AG09309 (cell line): ENCODE measurements at regions not wholly inside any gene's neighbourhood (a gene's known extent, or its start where the extent isn't known, plus 50 kb on each side); places are given as distances from the start of the nearest gene placed in this dataset.

Source experiments
- DNase-seq: peaks from one replicate; pipeline ENCODE4 v3.0.0-alpha.2; 2010; ENCODE audit warnings: low read depth
- H3K4me3 ChIP-seq: 2 replicates; pipeline ENCODE4 v1.5.1; 2011; ENCODE audit warnings: mild to moderate bottlenecking, low read depth, low read length, moderate library complexity; ENCODE audit not compliant: control insufficient read depth
- TF ChIP-seq, protein P1 (sequence below): IDR thresholded peaks from 2 replicates; pipeline ENCODE4 v1.5.1; 2011; ENCODE audit warnings: mild to moderate bottlenecking, low read depth, low read length, inconsistent platforms; ENCODE audit not compliant: insufficient read depth, control insufficient read depth; ENCODE audit errors: missing control alignments

DNA sequence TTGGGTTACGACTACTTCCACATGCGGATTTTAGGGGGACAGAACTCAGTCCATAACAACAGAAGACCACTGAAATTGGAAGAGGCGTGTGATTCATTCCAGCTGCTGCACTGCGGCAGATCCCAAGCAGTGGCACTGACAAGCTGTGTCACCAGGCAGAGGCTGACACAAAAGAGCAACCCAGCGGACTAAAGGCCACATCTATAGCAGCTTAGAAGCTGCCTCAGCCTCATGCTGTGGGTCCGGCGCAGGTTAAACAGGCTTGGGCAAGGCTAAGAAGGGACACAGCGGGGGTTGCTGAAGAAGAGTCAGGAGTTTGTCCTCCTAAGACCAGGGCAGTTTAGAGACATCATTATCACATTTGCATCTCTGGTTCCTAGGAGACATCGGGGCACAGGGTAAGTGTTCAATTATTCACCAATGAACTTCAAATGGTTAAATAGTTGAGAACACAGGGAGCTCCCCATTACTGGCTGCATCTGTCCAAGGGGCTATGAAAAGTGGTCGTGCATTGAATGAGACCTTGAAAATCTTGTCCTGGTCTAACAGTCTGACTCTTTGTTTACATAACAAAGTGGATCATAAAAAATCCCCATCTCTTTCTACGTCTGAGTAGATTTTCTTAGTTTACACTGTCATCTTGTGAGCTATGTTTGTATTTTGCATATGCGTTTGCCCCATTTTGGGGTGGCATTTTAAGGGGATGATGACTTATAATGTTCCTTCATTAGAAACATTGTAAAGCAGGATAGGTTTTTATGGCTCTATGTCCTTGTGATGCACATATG lies 162.3 kb upstream of the TRIB2 start:
- no peak overlapping the region for H3K4me3 ChIP-seq
- TF ChIP-seq, protein P1, sequence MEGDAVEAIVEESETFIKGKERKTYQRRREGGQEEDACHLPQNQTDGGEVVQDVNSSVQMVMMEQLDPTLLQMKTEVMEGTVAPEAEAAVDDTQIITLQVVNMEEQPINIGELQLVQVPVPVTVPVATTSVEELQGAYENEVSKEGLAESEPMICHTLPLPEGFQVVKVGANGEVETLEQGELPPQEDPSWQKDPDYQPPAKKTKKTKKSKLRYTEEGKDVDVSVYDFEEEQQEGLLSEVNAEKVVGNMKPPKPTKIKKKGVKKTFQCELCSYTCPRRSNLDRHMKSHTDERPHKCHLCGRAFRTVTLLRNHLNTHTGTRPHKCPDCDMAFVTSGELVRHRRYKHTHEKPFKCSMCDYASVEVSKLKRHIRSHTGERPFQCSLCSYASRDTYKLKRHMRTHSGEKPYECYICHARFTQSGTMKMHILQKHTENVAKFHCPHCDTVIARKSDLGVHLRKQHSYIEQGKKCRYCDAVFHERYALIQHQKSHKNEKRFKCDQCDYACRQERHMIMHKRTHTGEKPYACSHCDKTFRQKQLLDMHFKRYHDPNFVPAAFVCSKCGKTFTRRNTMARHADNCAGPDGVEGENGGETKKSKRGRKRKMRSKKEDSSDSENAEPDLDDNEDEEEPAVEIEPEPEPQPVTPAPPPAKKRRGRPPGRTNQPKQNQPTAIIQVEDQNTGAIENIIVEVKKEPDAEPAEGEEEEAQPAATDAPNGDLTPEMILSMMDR, result no peak
- no peak for DNase-seq

DNA sequence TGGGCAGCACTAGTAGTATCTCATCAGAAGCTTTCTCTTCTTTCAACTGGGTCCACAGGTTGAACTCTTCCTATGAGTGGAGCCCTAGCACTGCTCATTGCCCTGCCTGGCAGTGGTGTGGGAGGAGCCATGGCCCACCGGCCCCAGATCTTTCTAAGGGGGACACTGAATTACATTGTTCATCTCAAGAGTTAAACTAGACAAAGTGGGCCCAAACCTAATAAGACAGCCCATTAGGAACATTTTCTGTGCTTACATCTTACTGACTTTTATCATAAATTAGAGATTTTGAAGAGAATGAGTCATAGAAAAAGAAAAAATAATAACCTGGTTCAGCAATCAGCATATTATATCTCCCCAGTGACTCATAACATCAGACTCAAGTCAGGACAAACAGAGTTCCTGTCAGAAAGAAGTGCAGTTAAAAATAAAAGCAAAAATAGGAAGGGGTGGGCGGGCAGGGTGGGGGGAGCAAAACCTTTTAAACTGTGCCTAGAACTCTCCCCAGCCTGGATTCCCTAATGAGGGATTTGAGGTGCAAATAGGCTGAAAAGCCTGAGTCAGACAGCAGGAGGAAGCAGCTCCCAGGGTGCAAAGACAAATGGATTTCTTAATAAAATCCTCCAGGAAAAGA lies 161.6 kb upstream of the TRIB2 start:
- no peak overlapping the region for H3K4me3 ChIP-seq
- DNase-seq, result peak; percentile 34

DNA sequence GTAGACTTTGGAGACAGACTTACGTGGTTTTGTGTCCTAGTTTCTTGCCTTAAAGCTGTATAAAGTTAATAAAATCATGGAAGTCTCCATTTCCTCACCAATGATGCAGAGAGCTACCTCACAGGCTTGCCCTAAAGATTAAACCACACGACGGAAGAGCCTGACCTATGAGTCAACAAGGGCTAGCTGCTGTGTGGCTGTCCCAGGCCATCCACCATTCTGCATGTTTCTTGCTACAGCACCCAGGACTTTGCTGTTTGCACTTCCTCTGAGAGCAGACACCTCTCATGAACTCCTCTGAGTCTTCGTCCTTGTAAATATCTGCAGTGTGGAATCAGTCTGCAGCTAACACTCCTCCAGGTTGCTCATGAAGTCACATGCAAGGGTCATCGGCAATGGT lies 160.0 kb upstream of the TRIB2 start:
- peak; percentile 35 for DNase-seq
- no peak overlapping the region for H3K4me3 ChIP-seq
- TF ChIP-seq, protein P1, result no peak

More for the DNA sequence above, 161.6 kb upstream of the TRIB2 start:
- TF ChIP-seq, protein P1, result peak; percentile 30

DNA sequence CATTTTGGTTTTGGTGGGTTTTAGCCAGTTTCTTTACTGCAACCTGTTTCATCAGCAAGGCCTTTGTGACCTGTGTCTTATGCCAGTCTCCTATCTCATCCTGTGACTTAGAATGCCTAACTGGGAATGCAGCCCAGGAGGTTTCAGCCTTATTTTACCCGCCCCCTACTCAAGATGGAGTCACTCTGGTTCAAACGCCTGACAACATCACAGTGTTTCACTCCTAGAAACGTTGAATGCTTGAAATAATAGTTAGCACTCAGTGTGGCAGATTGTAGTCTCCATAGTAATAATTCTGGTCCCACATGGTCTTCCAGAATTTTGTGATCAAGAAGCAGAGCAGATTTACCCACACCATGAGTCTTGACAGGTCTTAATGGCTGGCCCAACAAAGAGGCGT lies 159.0 kb upstream of the TRIB2 start:
- DNase-seq, result no peak
- H3K4me3 ChIP-seq, result no peak overlapping the region
- TF ChIP-seq, protein P1, result no peak

DNA sequence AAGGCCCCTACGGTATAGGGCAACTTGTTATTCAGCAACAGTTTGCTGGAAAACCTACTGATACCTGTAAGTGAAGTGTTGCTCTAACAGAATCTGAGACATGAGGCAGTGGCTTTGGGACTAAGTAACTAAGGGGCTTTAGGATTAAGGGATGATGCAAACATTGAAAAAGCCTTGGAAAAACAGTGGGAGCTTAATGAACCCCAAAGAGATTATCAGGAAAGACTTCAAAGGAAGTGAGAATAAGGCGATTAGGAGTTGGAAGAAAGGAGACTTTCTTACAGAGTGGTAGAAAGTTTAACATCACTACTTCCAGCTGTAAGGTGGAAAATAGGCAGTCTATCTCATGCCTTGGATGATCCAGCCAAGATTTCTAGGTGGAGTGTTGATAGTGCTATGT lies 158.2 kb upstream of the TRIB2 start:
- TF ChIP-seq, protein P1, result no peak
- DNase-seq, result no peak
- H3K4me3 ChIP-seq, result no peak overlapping the region

DNA sequence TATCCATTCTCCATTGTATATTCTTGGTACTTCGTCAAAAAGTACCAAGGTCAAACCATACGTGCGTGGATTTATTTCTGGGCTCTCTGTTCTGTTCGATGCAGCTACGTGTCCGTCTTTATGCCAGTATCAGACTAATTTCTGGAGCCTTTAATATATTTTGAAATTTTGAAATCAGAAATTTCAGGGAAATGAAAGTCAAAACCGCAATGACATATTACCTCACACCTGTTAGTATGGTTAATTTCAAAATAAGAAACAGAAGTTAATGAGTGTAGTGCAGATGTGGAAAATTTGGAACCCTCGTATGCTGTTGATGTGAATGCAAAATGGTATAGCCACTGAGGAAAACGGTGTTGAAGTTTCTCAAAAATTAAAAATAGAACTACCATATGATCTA lies 156.1 kb upstream of the TRIB2 start:
- H3K4me3 ChIP-seq, result no peak overlapping the region
- TF ChIP-seq, protein P1, result no peak
- no peak for DNase-seq
